Esophagus squamous epithelium (tissue), 4 donors: ENCODE measurements at regions not wholly inside any gene's neighbourhood (a gene's known extent, or its start where the extent isn't known, plus 50 kb on each side); places are given as distances from the start of the nearest gene placed in this dataset.

Source experiments
- POLR2A ChIP-seq, 4 donors: fragments of 450-650 bp; IDR thresholded peaks; one replicate each; pipeline ENCODE4 v1.6.1; 2017; ENCODE audit warnings: antibody characterized with exemption in 4 of 4, mild to moderate bottlenecking in 4 of 4, moderate library complexity in 3 of 4
- TF ChIP-seq, protein P1 (sequence below), 6 experiments: fragments of 450-650 bp in 4 of 6; fragments of 200-600 bp in 2 of 6; sonication (generic) in 2 of 6; IDR thresholded peaks; one replicate each; pipeline ENCODE4 v1.5.1; 2016 to 2019; ENCODE audit warnings: antibody characterized with exemption in 6 of 6, mild to moderate bottlenecking in 4 of 6, moderate library complexity in 4 of 6

DNA sequence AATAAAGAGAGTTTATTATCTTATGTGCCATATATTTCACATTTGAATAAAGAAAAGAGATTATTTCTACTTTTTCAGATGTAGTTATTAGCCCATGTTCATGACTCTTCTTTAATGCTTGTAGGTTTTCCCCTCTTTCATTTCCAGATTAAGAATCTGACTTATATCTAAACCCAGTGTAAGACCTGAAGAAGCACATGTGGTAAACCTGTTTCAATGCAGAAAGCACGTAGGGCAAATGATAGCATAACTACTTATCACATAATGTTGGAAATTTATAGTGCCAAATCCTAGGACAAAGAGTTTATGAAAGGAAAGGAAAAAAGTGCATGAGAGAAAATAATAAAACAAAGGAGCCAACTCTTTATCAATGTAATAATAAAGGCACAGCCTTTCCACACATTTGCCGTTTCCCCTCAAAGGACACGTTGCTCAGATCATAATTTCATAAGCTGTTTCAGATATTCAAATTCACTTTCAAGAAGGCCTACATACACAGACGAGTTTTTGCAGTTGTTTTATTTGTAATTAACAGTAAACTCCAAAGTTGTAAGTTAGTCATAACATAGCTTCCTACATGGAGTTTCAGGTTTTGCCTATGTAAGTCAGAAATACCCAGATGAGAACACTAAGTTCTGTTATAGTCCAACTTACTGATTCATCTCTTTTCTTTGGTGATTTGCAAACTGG, 88.8 kb upstream of the MDFIC start:
- TF ChIP-seq POLR2A (IDR thresholded peaks at IDR 0.05), result no peak
- TF ChIP-seq, protein P1, sequence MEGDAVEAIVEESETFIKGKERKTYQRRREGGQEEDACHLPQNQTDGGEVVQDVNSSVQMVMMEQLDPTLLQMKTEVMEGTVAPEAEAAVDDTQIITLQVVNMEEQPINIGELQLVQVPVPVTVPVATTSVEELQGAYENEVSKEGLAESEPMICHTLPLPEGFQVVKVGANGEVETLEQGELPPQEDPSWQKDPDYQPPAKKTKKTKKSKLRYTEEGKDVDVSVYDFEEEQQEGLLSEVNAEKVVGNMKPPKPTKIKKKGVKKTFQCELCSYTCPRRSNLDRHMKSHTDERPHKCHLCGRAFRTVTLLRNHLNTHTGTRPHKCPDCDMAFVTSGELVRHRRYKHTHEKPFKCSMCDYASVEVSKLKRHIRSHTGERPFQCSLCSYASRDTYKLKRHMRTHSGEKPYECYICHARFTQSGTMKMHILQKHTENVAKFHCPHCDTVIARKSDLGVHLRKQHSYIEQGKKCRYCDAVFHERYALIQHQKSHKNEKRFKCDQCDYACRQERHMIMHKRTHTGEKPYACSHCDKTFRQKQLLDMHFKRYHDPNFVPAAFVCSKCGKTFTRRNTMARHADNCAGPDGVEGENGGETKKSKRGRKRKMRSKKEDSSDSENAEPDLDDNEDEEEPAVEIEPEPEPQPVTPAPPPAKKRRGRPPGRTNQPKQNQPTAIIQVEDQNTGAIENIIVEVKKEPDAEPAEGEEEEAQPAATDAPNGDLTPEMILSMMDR (IDR thresholded peaks at IDR 0.05), result no peak
